Ovary (tissue), 7 donors: ENCODE measurements at regions not wholly inside any gene's neighbourhood (a gene's known extent, or its start where the extent isn't known, plus 50 kb on each side); places are given as distances from the start of the nearest gene placed in this dataset.

ENCODE experiments used
- DNase-seq, 5 donors: peaks; one replicate each; pipeline ENCODE4 v3.0.0-alpha.2; 2019 to 2020
- H3K27ac ChIP-seq, 2 donors: fragments of 200-600 bp; one replicate each; pipeline versions ENCODE4 v1.5.1 to v1.8.0; 2019 to 2022
- H3K27me3 ChIP-seq: fragments of 200-600 bp; one replicate; pipeline ENCODE4 v1.8.0; 2022
- H3K36me3 ChIP-seq: fragments of 200-600 bp; sonication (generic); one replicate; pipeline ENCODE4 v1.5.1; 2019
- H3K4me1 ChIP-seq: one replicate; pipeline ENCODE4 v1.8.1; 2013; ENCODE audit warnings: mild to moderate bottlenecking, moderate library complexity; ENCODE audit not compliant: insufficient read depth
- H3K4me3 ChIP-seq: fragments of 200-600 bp; sonication (generic); one replicate; pipeline ENCODE4 v1.5.1; 2017
- H3K9me3 ChIP-seq, 2 donors: fragments of 200-600 bp in 1 of 2; sonication (generic) in 1 of 2; one replicate each; pipeline versions ENCODE4 v1.5.1 to v1.8.1; 2013 to 2019; ENCODE audit warnings: mild to moderate bottlenecking in 1 of 2, moderate library complexity in 1 of 2
- EP300 ChIP-seq: sonication (generic); formaldehyde crosslinking; IDR thresholded peaks from one replicate; pipeline ENCODE4 v1.6.1; 2017; ENCODE audit warnings: antibody characterized with exemption
- POLR2A ChIP-seq: fragments of 450-650 bp; IDR thresholded peaks from one replicate; pipeline ENCODE4 v1.6.1; 2017; ENCODE audit warnings: antibody characterized with exemption, mild to moderate bottlenecking, moderate library complexity
- WGBS, 3 donors: extraction: QIAGEN DNeasy Blood & Tissue Kit in 1 of 3; methylation state at CpG; one replicate each; pipeline versions ENCODE4 v1.1.5 to v1.1.7; 2013 to 2017; 5-methylcytosine and 5-hydroxymethylcytosine counted together
- intact Hi-C, 4 donors: fragments of 100-400 bp; cut with DNase I; formaldehyde crosslinking; loops; one replicate each; pipeline versions ENCODE4 v1.11.0 to v1.15.1; 2022 to 2023
- TF ChIP-seq, protein P1 (sequence below), 3 donors: fragments of 450-650 bp in 2 of 3; fragments of 200-600 bp in 1 of 3; IDR thresholded peaks; one replicate each; pipeline versions ENCODE4 v1.5.1 to v1.8.0; 2016 to 2022; ENCODE audit warnings: antibody characterized with exemption in 3 of 3, mild to moderate bottlenecking in 1 of 3
- donor health status: DM: no; HTN: no; CAD: no; lungs with moderate emphysema.
- donor health status: DM: no; HTN: no; CAD: no.
- donor health status: Bipolar disorder and iron deficiency.
- donor health status: DM: no; HTN: no; CAD: no.
- donor health status: DM: yes; HTN: yes; CAD: no.

DNA sequence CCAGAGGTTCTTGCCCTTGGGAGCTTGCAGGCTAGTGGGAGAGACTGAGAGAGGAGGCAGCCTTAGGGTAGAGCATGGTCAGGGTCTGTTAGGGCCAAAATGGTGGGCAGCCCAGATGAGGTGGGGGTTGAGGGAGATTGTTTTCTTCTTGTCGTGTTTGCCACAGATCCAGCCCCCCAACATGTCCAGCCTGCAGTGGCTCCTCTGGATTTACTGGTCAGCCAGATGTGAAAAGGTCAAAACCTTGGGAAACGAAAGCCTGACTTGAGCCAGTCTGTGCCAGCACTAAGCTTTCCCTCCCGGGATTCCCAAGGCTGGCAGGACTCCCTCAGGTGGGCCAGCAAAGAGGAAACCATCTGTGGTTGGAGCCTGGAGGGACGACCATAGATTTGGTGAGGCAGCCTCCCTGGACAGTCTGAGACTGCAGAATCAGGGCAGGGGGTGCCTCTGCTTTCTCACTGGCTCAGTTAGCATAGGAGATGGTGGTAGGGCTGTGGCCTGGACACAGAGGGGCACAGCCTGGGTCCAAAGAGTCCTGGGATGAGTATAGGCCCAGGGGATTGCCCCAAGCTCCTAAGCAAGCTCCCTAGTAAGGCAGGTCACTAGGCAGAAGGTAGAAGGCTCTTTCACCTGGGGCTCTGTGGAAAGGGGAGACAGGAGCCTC, 51.2 kb upstream of the PRR23C start:
- no peak for DNase-seq
- Histone ChIP-seq H3K27ac (no peak overlapping the region), H3K36me3 (no peaks in the 10 kb centered on the region), H3K27me3 (no peaks in the 10 kb centered on the region), H3K4me1 (no peaks in the 10 kb centered on the region), H3K4me3 (no peak overlapping the region), H3K9me3 (no peaks in the 10 kb centered on the region)
- WGBS, 3 donors, result 59 to 74% (median 73%) methylated on average over 4 of the region's 4 CpGs
- intact Hi-C loops, result no loop called here
- TF ChIP-seq EP300, result no peak

DNA sequence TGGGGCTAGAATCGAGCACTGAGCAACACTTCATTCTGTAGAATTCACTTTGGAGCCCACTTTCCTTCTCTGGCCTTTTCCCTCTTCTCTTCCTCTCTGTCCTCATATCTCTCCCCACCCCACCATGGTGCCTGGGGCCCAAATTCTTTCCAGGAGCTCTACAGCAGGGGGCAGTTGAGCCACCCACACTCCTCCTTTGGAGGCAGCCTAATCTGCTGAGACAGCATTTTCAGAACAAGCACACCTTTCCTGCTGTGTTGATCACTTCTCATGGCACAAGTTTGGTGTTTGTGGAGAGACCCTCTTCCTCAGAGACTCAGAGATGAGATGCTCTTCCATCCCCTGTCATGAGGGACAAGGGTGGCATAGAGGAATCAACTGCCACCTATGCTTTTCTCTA, 52.0 kb upstream of the PRR23C start:
- Histone ChIP-seq H3K27me3 (no peaks in the 10 kb centered on the region), H3K4me3 (no peak overlapping the region), H3K4me1 (no peaks in the 10 kb centered on the region), H3K9me3 (no peaks in the 10 kb centered on the region), H3K27ac (no peak overlapping the region), H3K36me3 (no peaks in the 10 kb centered on the region)
- DNase-seq, result no peak
- WGBS, 3 donors, result 58 to 89% (median 78%) methylated on average over 1 of the region's 1 CpG
- intact Hi-C loops, result no loop called here
- TF ChIP-seq POLR2A, result no peak
- TF ChIP-seq EP300, result no peak
- TF ChIP-seq, protein P1, sequence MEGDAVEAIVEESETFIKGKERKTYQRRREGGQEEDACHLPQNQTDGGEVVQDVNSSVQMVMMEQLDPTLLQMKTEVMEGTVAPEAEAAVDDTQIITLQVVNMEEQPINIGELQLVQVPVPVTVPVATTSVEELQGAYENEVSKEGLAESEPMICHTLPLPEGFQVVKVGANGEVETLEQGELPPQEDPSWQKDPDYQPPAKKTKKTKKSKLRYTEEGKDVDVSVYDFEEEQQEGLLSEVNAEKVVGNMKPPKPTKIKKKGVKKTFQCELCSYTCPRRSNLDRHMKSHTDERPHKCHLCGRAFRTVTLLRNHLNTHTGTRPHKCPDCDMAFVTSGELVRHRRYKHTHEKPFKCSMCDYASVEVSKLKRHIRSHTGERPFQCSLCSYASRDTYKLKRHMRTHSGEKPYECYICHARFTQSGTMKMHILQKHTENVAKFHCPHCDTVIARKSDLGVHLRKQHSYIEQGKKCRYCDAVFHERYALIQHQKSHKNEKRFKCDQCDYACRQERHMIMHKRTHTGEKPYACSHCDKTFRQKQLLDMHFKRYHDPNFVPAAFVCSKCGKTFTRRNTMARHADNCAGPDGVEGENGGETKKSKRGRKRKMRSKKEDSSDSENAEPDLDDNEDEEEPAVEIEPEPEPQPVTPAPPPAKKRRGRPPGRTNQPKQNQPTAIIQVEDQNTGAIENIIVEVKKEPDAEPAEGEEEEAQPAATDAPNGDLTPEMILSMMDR (IDR thresholded peaks at IDR 0.05), result no peak

DNA sequence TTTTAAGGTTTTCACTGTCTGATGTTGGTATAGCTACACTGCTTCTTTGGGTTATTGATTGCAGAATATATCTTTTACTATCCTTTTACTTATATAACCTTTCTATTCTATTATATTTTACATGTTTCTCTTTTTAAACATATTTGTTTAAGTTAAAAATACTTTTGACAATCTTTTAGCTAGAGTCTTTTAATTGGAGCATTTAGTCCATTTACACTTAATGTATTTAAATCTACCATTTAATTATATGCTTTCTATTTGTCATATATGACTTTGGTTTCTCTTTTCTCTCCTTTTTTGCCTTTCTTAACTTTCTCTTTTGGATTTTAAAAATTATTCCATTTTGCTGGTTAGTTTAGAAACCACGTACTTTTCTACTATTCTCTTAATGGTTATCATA, 53.7 kb upstream of the PRR23C start:
- DNase-seq, result no peak
- Histone ChIP-seq H3K9me3 (no peaks in the 10 kb centered on the region), H3K36me3 (no peaks in the 10 kb centered on the region), H3K4me1 (no peaks in the 10 kb centered on the region), H3K4me3 (no peak overlapping the region), H3K27ac (no peak overlapping the region), H3K27me3 (no peaks in the 10 kb centered on the region)
- TF ChIP-seq EP300 (no peak), POLR2A (no peak)
- TF ChIP-seq, protein P1 (IDR thresholded peaks at IDR 0.05), result no peak
- intact Hi-C loops, result no loop called here
- 92 to 100% (median 94%) methylated on average over 1 of the region's 1 CpG for WGBS, 3 donors

- no peak for TF ChIP-seq EP300
- TF ChIP-seq, protein P1 (IDR thresholded peaks at IDR 0.05), result no peak
- no peak for TF ChIP-seq POLR2A
- WGBS, 3 donors, result 87 to 92% (median 88%) methylated on average over 5 of the region's 5 CpGs
- no peaks in the 10 kb centered on the region for H3K9me3 ChIP-seq
- intact Hi-C loops, result loop anchor here in 1 of 4 donors (10.0 kb wide), 1 partner anchor 95 kb away; the partner anchor contains the start of gene PRR23A
- H3K4me1 ChIP-seq, result no peaks in the 10 kb centered on the region
- no peak overlapping the region for H3K4me3 ChIP-seq
- H3K36me3 ChIP-seq, result no peaks in the 10 kb centered on the region
- no peak for DNase-seq
- no peaks in the 10 kb centered on the region for H3K27me3 ChIP-seq
- H3K27ac ChIP-seq, result no peak overlapping the region
Measured at GRCh38 chr3:139099968-139100817, 55.5 kb upstream of the PRR23C start.

GRCh38 chr3:139100821-139101220, 56.1 kb upstream of the PRR23C start:
- Histone ChIP-seq H3K4me3 (no peak overlapping the region), H3K27me3 (no peaks in the 10 kb centered on the region), H3K4me1 (peaks cover 2% of the 10 kb centered on the region), H3K9me3 (no peaks in the 10 kb centered on the region), H3K27ac (no peak overlapping the region), H3K36me3 (no peaks in the 10 kb centered on the region)
- intact Hi-C loops, result loop anchor here in 1 of 4 donors (10.0 kb wide), 1 partner anchor 96 kb away; the partner anchor contains the start of gene PRR23A
- TF ChIP-seq POLR2A (no peak), EP300 (no peak)
- TF ChIP-seq, protein P1 (IDR thresholded peaks at IDR 0.05), result no peak
- DNase-seq, result no peak
- WGBS, 3 donors, result 67 to 100% (median 87%) methylated on average over 1 of the region's 1 CpG
